ENCODE measurements at regions not wholly inside any gene's neighbourhood (a gene's known extent, or its start where the extent isn't known, plus 50 kb on each side); places are given as distances from the start of the nearest gene placed in this dataset.

- no peak overlapping the region for H3K27ac ChIP-seq
- TF ChIP-seq, protein P1, sequence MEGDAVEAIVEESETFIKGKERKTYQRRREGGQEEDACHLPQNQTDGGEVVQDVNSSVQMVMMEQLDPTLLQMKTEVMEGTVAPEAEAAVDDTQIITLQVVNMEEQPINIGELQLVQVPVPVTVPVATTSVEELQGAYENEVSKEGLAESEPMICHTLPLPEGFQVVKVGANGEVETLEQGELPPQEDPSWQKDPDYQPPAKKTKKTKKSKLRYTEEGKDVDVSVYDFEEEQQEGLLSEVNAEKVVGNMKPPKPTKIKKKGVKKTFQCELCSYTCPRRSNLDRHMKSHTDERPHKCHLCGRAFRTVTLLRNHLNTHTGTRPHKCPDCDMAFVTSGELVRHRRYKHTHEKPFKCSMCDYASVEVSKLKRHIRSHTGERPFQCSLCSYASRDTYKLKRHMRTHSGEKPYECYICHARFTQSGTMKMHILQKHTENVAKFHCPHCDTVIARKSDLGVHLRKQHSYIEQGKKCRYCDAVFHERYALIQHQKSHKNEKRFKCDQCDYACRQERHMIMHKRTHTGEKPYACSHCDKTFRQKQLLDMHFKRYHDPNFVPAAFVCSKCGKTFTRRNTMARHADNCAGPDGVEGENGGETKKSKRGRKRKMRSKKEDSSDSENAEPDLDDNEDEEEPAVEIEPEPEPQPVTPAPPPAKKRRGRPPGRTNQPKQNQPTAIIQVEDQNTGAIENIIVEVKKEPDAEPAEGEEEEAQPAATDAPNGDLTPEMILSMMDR (IDR thresholded peaks at IDR 0.05): no peak
- no peak overlapping the region for H3K4me3 ChIP-seq
- DNase-seq (ENCODE audit: low spot score): no peak
These were observed 218.9 kb downstream of the PABPC4L start for GRCh38 chr4:133982533-133983224.

DNA sequence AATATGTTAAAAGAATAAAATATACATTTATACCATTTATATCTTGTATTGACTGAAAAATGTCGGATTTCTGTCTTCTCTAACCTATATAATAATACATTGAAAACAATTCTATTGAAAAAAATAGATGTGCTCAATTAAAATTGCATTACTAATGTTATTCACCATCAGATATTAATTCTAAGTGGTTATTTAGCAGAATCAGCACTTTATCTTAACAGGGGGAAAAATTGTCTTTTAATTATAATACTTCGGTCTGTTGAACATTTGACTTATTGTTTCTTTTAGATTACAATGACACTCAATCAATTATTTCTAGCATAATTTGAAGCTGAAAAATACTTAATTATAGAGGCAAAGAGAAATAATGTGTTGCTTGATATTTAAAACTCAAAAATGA is 220.3 kb downstream of the PABPC4L start:
- Histone ChIP-seq H3K4me3 (no peak overlapping the region), H3K27ac (no peak overlapping the region)
- DNase-seq (ENCODE audit: low spot score): no peak
- TF ChIP-seq, protein P1 (IDR thresholded peaks at IDR 0.05): no peak

- no peak for DNase-seq (ENCODE audit: low spot score)
- TF ChIP-seq, protein P1 (IDR thresholded peaks at IDR 0.05): no peak
- H3K27ac ChIP-seq: no peak overlapping the region
- H3K4me3 ChIP-seq: no peak overlapping the region
These were observed 229.0 kb downstream of the PABPC4L start for GRCh38 chr4:133972586-133972985.

DNA sequence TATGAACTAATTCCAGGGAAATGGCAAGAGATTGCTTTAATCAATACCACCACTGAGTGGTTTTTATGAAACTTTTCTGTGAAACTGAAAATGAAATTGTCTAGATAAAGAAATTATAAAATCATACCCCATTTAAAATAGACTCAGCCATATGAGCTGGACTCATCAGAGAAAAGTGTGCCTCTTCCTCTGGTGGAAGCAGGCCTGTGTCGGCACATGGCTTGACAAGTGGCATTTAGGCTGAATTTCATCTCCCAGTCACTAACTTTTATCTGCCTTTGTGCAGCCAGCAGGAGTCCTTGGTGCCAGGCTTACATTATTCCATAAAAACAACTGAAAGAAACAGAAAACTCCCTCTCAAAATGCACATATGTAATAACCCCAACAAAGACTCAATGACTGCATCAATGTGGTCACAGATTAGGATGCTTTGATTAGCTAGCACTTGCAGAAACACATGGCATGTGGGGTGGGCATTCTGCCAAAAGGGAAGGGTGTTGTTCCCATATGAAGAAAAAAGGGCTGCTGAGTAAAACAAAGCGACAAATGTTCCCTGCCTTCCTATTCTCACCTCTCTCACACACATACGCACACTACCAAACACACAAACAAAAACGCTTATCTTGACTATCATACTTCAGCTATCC is 232.3 kb downstream of the PABPC4L start:
- no peak overlapping the region for H3K4me3 ChIP-seq
- H3K27ac ChIP-seq: no peak overlapping the region
- DNase-seq (ENCODE audit: low spot score): no peak
- TF ChIP-seq, protein P1 (IDR thresholded peaks at IDR 0.05): no peak

DNA sequence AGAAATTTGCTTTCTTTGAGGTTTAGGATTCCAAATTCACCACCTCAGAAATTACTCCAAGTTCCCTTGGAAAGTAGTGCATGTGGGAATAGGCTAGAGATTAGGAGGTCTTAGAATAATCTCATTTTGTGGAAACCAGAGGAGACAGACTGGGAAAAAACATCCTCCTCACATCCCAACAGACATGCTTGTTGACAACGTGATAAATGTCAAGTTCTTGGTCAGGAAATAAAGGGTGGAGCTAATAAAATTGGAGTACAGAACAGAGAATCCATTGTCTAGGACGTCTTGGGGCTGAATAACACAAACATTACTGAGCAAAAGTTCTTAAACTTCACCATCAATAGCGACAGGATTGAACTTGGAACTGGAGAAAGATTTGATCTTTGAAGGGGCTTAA is 233.4 kb downstream of the PABPC4L start:
- no peak for DNase-seq (ENCODE audit: low spot score)
- H3K4me3 ChIP-seq: no peak overlapping the region
- TF ChIP-seq, protein P1 (IDR thresholded peaks at IDR 0.05): no peak
- H3K27ac ChIP-seq: no peak overlapping the region

DNA sequence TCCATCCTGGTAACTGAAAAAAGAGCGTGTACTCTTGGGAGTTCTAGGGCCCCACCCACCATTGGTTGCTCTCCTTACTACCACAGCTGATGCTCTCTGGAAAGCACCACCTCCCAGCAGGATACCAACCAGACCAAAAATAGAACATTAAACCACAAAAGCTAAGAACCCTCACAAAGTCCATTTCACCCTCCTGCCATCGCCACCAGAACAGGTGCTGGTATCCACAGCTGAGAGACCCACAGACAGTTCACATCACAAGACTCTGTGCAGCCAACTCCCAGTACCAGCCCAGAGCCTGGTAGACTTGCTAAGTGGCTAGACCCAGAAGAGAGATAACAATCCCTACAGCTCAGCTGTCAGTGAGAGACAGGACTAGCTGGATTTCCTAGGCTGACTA is 240.6 kb downstream of the PABPC4L start:
- TF ChIP-seq, protein P1 (IDR thresholded peaks at IDR 0.05): no peak
- DNase-seq (ENCODE audit: low spot score): no peak
- no peak overlapping the region for H3K27ac ChIP-seq
- no peak overlapping the region for H3K4me3 ChIP-seq

DNA sequence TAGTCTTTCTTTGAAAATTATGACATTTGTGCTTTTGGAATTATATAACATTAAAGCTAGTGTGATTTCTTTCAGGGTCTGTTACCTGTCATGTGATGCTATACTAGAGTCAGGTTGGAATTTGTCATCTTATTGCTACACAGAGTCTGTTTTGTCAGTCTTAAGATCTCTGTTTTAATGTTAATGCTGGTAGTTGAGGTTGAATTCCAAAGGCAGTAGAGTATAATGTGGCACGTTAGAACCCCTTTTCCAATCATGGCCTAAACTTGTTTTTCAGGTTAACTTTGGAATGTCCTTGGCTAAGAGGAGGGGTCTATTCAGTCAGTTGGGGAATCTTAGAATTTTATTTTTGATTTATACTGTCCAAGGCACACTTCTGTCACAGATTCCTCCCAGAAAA is 258.5 kb downstream of the PABPC4L start:
- TF ChIP-seq, protein P1 (IDR thresholded peaks at IDR 0.05): no peak
- H3K4me3 ChIP-seq: no peak overlapping the region

More for the DNA sequence above, 258.5 kb downstream of the PABPC4L start:
- no peak for DNase-seq (ENCODE audit: low spot score)
- no peak overlapping the region for H3K27ac ChIP-seq

Measured in coronary artery (tissue), 2 donors.